GM10847 (cell line): ENCODE measurements at regions not wholly inside any gene's neighbourhood (a gene's known extent, or its start where the extent isn't known, plus 50 kb on each side); places are given as distances from the start of the nearest gene placed in this dataset.

Source experiments
- POLR2A ChIP-seq: IDR thresholded peaks from 2 replicates; pipeline ENCODE4 v1.6.1; 2011; ENCODE audit not compliant: insufficient read length; ENCODE audit errors: extremely low read depth

DNA sequence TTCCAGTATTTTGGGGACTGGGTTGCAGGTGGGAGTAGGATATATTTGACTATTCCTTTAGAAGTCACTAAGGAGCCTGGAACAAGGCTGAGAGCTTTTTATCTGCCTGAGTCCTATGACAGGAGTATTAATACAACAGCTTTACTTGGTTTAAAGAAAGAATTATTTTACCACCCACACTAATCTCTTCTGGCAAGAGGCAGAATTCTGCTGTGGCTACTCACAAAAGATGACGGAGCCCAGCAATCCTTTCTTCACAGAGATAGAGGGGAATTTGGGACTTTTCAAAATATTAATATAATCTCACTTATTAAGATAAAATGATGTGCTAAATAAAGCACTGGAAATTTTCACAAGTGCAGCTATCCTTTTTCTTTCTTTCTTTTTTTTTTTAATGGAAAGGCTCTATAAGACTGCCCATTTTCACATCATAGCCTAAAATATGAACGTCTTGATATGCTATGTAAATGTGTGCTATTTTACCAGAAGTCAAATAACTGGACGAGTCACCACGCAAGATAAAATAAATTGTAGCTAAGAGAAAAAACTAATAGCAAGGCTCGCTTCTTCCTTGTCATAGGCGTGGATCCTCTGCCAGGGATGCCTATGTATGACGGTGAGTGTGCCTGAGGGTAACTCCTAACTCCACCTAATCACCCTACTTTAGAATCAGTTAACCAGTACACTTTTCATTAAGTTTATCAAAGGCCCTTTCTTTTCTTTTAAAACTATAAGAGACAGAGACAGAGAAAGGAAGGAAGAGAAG, 76.3 kb downstream of the ZNF608 start:
- no peak for TF ChIP-seq POLR2A

DNA sequence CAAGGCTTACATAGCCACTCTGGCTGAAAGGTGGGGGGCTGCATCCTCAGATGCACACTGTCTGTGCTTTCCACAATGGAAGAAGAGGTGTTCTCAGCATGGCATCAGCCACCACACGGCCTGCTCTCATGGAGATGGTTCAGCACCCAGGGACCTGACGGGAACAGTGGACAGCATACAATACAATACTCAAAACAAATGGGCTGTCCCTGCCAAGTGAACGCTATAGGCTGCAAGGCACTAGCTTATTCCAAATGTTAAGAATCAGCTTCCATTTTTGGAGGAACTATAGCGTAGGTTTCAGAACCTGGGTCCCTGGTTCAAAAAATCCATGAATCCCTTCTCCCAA, 77.2 kb downstream of the ZNF608 start:
- TF ChIP-seq POLR2A = no peak

DNA sequence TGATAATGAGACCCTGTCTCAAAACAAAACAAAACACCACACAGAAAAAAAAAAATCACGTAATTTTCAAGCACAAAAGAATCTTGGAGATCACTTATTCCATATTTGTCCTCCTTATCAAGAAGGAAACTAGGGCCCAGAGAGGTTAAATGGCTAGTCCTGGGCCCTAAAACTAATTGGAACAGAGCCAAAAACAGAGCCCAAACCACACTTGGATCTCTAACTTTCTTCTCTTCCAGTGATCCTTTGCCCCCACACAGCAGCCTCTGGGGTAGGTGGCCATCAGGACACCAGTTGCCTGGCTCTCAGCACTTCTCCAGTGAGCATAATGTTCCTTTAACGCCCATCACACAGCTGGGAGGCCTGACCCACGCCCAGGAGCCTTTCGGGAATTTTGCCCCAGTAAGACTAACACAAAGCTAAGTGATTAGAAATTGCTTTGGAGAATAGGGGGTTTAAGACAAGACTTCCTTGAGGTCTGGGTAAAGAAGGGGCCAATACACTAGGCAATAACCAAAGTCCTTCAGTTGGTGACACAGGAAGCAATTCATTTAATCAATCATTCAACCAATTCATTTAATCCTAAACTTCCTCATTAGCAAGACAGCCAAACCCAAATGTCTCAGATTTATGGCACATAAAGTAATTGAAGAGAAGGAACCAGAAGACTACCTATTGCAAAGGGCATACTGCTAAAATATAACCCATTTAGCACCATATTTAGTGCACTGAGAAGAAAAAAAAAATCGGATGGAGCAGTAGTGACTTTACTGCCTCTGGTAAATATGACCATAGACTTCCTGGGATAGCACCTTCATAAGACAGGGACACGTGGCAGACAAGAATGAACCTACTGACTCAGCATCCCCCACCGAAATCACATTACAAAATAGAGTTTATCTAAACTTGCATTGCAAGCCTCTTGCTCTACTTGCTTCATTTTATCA, 77.8 kb downstream of the ZNF608 start:
- TF ChIP-seq POLR2A = no peak

DNA sequence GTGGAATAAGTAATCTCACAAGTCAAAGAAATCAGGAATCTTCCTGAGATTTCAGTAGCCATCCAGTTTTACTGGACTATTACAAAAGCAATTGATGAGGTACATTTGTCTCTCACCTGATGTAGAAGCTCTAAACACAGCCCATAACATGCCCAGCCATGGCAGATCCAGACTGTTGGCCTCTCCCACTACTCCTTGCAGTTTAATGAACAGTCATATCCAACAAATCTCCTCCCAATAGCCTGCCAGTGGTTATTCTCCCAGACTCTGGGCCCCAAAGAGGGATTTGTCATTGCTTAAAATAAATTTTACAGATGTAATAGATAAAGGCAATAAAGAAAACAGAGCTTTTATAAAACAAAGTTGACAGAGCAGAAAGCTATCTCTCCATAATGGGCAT, 80.8 kb downstream of the ZNF608 start:
- TF ChIP-seq POLR2A = no peak

GRCh38 chr5:124665035-124665434, 81.4 kb downstream of the ZNF608 start:
- TF ChIP-seq POLR2A = no peak

GRCh38 chr5:124664287-124664686, 82.2 kb downstream of the ZNF608 start:
- no peak for TF ChIP-seq POLR2A

GRCh38 chr5:124663101-124663506, 83.3 kb downstream of the ZNF608 start:
- no peak for TF ChIP-seq POLR2A

DNA sequence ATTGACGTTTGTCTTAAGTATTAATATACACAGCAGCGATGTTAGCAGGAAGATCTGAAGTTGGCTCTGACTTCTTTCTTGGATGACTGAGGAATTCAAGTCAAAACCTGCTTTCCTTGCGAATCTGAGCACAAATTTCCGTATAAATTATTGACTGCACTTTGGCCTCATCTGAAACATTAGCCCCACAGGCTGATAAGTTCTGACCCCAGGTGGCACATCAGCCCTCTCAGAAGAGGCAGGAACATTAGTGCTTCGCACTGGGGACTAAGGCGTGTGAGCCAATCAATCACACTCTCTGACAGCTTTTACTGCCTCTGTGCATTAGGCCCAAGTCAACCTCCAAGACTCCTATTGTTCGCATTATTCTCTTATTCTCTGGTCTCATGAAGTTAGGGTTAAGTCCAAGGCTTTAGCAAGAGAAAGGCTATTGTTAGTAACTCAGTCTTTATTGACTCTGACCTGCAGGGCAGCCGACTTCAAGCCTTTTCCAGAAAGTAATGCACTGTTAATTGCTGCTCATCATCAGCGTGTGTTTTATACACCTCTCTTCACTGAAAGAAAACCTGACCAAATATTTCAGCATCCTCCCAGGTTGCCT, 84.2 kb downstream of the ZNF608 start:
- TF ChIP-seq POLR2A = no peak

- TF ChIP-seq POLR2A = no peak
Observed at GRCh38 chr5:124661317-124662141, 84.9 kb downstream of the ZNF608 start.

- TF ChIP-seq POLR2A = no peak
Observed at GRCh38 chr5:124660229-124661093, 86.0 kb downstream of the ZNF608 start.

DNA sequence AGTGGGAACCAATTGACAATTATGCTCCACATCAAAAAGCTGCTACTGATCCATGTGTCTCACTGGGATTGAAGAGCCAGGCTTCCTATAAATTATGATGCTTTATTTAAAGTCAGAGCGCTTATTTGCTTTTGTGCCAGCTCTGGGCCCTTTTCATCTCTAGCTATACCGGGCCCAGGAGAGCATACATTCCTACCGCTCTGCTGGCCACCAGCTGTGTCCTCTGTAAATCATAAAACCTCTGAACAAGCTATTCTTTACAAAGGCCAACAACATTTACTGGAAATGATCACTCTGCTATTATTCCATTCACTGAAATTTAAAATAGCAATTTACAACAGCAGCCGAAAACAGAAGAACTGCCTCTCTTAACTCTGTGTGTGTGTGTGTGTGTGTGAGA, 86.6 kb downstream of the ZNF608 start:
- no peak for TF ChIP-seq POLR2A

DNA sequence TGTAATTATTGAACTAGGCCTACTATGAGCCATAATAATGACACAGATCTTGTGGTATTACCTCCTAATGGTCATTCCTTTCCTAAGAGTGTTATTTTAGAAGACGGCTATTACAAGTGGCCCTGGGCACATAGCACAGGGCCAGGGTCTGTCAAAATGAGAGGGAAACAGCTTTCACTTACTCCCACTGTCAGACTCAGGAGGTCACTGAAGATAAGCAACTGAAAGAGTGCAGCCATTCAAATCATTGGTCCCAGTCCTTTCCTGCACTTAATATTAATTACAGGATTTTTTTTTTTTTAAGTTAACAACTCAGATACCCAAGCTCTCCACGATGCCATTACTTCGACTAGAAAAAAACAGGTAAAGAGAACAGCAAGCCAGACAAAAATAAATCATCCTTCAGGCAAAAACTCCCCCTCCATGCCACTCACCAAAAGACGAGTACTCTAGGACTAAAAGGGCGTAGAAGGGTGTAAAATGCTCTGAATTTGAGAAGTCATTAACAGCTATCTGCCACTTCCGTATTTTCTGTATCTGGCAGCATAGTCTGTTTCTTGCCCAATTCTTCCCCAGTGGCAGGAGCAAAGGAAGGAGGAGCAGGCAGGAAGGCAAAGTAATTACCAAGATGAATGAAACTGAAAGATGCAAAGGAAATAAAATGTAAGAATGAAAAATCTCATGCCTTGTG, 87.4 kb downstream of the ZNF608 start:
- TF ChIP-seq POLR2A = no peak

GRCh38 chr5:124655921-124656511, 90.4 kb downstream of the ZNF608 start:
- TF ChIP-seq POLR2A = no peak
